Stimulated activated CD4-positive, alpha-beta T cell treated with anti-CD3 and anti-CD28 coated beads, TNF-alpha, amount 100 ng/mL, for 4 hours (primary cell): ENCODE measurements at regions not wholly inside any gene's neighbourhood (a gene's known extent, or its start where the extent isn't known, plus 50 kb on each side); places are given as distances from the start of the nearest gene placed in this dataset.

Experiments used
- DNase-seq, 3 experiments: peaks; one replicate each; pipeline ENCODE4 v3.0.0-alpha.2; 2020; ENCODE audit warnings: low read depth in 3 of 3

DNA sequence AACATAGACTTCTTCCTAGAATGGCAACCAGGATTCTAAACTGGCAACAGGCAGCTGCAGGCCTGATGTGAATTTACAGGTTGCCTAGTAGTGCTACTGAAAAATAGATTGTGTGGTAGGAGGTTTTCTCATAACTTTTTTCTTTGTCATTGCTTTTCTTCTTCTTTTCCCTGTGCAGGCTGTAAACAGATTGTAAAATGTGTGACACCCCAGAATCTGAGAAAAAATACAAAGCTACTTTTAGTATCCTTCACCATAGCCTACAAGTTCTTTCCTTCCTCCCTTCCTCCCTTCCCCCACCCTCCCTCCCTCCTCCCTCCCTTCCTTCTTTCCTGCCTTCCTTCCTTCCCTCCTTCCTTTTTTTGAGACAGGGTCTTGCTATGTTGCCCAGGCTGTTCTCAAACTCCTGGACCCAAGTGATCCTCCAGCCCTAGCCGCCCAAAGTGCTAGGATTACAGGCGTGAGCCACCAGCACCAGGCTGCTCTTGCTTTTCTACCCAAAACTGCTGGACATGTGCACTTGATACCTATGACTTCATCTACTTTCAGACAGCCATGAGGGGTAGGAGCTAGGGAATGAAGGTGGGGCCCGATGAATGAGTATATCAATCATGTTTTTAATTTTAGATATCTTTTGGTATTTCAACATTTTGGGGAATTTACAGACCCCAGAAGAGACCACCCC is 114.2 kb upstream of the EEA1 start:
- no peak for DNase-seq

- no peak for DNase-seq
These were observed 114.7 kb upstream of the EEA1 start for GRCh38 chr12:93043877-93044209.

DNA sequence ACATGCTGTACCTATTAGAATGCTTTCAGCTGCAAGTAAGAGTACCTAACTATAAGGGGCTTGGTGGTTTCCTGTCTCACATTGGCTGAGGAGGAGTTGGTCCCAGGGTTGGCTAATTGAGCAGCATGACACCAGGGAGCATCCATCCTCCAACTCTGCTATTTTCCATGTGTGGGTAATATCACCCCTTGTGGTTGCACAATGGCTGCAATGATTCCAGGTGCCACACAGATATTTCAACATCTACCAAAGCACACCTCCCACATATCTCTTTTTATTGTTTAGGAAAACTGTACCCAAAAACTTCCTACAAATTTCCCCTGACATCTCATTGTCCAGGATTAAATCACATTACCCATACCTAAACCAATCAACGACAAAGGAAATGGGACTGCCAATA is 118.0 kb upstream of the EEA1 start:
- no peak for DNase-seq

- DNase-seq: no peak
These were observed 119.6 kb upstream of the EEA1 start for GRCh38 chr12:93048656-93049055.

GRCh38 chr12:93050026-93050747 is 121.1 kb upstream of the EEA1 start:
- no peak for DNase-seq

GRCh38 chr12:93050748-93051081 is 121.6 kb upstream of the EEA1 start:
- DNase-seq: no peak

GRCh38 chr12:93054021-93054420 is 124.9 kb upstream of the EEA1 start:
- no peak for DNase-seq

DNA sequence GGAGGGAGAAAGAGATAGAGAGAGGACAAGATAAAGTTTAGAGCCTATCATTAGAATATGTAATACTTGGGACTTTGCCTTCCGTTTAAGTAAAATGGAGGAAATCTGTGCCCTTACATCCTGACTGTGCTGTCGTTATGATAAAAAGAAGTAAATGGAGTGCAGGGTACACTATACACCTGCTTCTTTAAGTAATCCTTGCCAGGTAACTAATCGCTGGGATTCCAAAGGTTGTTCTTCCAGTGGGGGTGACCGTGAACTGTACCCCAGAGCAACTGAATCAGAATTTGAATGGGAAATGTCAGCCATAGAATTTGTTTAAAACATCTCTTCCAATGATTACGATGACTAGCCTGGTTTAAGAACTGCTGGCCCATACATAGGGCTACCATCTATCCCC is 126.1 kb upstream of the EEA1 start:
- no peak for DNase-seq

- no peak for DNase-seq
These were observed 128.0 kb upstream of the EEA1 start for GRCh38 chr12:93056971-93057535.

GRCh38 chr12:93058280-93058679 is 129.2 kb upstream of the EEA1 start:
- no peak for DNase-seq

GRCh38 chr12:93059288-93059687 is 130.2 kb upstream of the EEA1 start:
- no peak for DNase-seq

GRCh38 chr12:93059925-93060665 is 131.0 kb upstream of the EEA1 start:
- no peak for DNase-seq

DNA sequence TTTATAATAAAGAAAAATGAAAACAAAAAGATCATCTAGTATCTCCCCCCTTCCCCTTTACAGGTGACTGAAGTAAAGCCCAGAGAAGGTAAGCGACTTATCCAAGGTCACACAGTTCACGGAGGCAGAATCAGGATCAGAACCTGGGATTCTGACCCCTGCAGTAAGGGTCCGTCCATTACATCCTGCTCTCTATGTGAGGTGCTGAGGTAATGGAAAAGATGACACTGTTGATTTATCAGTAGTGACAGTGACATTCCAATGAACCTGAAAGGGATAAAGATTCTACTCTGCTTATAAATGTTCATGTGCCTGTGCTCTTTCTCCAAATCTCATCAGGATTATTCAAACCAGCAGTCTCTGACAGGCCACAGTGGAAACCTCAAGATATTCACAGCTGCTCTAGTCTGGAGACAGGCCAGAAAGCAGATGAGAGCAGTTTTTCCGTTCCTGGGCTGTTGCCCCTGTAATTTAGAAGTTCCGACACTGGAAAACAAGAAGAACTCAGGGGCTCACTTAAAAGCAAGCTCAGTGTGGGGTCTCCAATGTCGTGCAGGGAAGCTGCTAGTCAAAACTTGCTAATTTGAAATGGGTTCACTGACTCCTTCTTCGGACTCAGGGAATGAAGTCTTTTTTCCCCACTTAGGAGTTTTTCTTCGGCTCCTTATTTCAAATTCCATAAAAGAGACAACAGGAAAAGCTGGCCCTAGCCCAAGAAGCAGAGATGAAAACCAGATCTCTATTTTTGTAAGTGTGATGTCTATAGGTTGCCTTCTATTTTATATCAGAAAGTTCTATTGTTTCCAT is 131.8 kb upstream of the EEA1 start:
- no peak for DNase-seq

DNA sequence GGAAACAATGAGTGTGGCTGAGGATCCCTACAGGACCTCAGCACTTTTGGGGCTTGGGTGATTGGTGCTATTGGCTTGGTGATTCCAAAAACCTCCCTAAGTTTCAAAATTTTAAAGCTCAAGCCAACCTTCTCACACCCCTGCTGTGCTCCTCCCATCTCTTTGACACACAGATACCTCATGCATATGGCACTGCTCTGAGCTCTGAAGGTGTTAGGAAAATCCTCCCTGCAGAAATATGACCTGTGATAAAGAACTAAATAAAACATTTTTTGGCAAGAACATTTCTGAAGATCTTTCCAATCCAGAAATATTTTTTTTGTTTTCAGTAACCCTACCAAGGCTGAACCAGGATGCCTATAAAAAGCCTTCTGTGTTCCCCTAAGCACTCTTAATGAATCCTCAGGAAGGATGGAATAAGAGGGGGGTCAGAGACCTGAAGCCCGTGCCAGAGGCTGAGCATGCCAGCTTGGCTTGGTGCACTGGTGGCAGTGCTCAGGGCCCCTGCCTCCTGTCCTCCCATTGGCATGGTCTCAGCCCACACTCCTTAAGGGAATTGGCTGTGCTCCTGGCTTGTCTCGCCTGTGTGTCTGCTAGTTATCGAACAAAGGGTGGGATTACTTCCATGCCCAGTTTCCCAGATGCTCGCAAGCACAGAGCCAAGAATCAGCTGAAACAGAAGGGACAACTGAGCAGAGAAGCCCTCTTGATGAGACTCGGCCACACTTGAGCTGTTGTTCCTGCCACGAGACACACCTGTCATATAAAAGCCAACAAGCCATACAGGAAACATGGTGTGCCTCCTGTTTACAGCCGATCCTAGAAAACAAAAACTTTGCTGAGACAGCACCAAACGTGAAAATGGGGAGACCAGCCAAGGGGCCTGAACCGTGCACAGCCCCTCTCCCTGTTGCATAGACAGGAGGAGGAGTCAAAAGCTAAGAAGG is 132.7 kb upstream of the EEA1 start:
- no peak for DNase-seq

DNA sequence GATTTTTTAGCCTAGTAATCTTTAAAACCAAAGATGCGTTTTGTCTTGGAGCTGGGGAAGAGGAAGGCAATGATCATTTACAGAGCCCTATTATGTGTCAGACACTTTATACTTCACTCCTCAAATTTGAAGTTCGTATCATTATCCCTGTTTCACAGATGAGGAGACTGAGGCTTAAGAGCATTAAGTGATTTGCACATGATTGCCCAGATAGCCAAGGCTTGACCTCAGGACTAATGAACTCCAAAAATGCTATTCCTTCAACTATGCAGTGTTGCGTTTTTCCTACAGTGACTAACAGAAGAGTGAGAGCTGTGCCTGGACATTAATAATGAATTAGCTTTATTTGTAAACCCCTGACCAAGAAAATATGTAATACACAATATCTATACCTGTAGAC is 136.8 kb upstream of the EEA1 start:
- no peak for DNase-seq

GRCh38 chr12:93072340-93072739 is 143.2 kb upstream of the EEA1 start:
- DNase-seq: no peak

DNA sequence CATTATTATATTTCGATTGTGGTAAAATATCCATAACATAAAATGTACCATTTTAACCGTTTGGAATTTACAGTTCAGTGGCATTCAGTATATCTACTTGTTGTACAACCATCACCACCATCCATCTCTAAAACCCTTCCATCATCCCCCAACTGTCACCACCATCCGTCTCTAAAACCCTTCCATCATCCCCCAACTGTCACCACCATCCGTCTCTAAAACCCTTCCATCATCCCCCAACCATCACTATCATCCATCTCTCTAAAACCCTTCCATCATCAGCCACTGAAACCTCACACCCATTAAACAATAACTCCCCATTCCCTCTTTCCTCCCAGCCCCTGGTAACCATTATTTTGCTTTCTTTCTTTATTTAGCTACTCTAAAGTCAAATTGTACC is 144.2 kb upstream of the EEA1 start:
- no peak for DNase-seq

GRCh38 chr12:93078059-93078458 is 149.0 kb upstream of the EEA1 start:
- DNase-seq: no peak

- no peak for DNase-seq
These were observed 149.5 kb upstream of the EEA1 start for GRCh38 chr12:93078577-93078976.

DNA sequence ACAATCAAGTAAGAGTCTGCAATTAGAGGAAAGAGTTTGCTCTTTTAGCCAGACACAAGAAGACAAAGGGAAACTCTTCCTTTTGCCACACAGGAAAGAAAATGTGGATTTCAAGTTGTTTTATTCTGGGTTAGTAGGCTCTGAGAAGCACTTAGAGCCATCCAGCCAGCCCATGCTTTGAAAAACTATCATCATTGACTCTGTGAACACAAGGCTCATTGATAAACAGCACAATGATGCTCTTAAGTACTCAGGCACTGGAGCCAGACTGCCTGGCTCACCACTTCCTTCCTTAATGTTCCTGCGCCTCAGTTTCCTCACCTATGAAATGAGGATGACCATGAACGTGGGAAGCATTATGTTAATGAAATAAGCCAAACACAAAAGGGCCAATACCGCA is 150.2 kb upstream of the EEA1 start:
- no peak for DNase-seq

DNA sequence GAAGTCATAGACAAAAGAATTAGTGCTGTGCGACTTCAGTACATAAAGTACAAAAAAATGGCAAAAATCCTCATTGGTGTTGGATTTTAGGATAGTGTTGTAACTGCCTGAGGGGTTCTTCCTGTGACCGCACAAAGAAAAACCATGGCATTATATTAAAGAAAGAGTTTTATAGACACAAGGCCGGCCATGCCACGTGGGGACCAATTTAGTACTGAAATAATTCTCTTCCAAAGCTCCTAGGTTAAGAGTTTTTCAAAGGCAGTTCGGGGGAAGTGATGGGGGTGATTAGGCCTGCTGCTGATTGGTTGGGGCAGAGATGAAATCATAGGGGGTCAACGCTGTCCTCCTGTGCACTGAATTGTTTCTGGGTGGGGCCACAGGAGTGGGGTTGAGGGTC is 150.9 kb upstream of the EEA1 start:
- DNase-seq: no peak
